ENCODE measurements at regions not wholly inside any gene's neighbourhood (a gene's known extent, or its start where the extent isn't known, plus 50 kb on each side); places are given as distances from the start of the nearest gene placed in this dataset.
"Not testable (repeated sequence)": the region's sequence is repeated elsewhere in the genome, so short reads cannot be mapped to it uniquely, and the experiment has no call there.

- Histone ChIP-seq H3K9ac (ENCODE audit: low read depth, low read length, poor library complexity, severe bottlenecking) (no peak overlapping the region), H3K9me2 (replicated peaks; ENCODE audit: low read depth, low read length) (no peaks in the 10 kb centered on the region), H3K9me3 (ENCODE audit: insufficient read depth, low read depth, low read length) (no peaks in the 10 kb centered on the region), H3K36me3 (ENCODE audit: insufficient read depth, low read length) (no peaks in the 10 kb centered on the region), H3K4me2 (ENCODE audit: low read depth, low read length, poor library complexity, severe bottlenecking) (no peak overlapping the region), H3K4me3 (ENCODE audit: low read length, poor library complexity, severe bottlenecking) (no peak overlapping the region), H3K4me1 (ENCODE audit: insufficient read depth, low read length, poor library complexity, severe bottlenecking) (no peaks in the 10 kb centered on the region), H3K27me3 (ENCODE audit: insufficient read depth, low read length, poor library complexity, severe bottlenecking) (no peaks in the 10 kb centered on the region), H3K79me2 (ENCODE audit: insufficient read depth, low read length) (no peaks in the 10 kb centered on the region), H2AFZ (ENCODE audit: low read length) (no peak overlapping the region), H4K20me1 (ENCODE audit: insufficient read depth, low read length, poor library complexity, severe bottlenecking) (no peaks in the 10 kb centered on the region), H3F3A (ENCODE audit: low read depth) (no peaks in the 10 kb centered on the region)
- TF ChIP-seq EZH2phosphoT487 (IDR thresholded peaks at IDR 0.05; ENCODE audit: borderline replicate concordance), result no peak
- TF ChIP-seq CTCF (conservative IDR thresholded peaks at IDR 0.05; ENCODE audit: low read length), result no peak
Observed at GRCh38 chr2:192394605-192395004, 199.9 kb upstream of the TMEFF2 start.

- Histone ChIP-seq H3K9ac (ENCODE audit: low read depth, low read length, poor library complexity, severe bottlenecking) (no peak overlapping the region), H3K27me3 (ENCODE audit: insufficient read depth, low read length, poor library complexity, severe bottlenecking) (no peaks in the 10 kb centered on the region), H4K20me1 (ENCODE audit: insufficient read depth, low read length, poor library complexity, severe bottlenecking) (no peaks in the 10 kb centered on the region), H2AFZ (ENCODE audit: low read length) (no peak overlapping the region), H3K9me3 (ENCODE audit: insufficient read depth, low read depth, low read length) (no peaks in the 10 kb centered on the region), H3F3A (ENCODE audit: low read depth) (no peaks in the 10 kb centered on the region), H3K4me2 (ENCODE audit: low read depth, low read length, poor library complexity, severe bottlenecking) (no peak overlapping the region), H3K4me1 (ENCODE audit: insufficient read depth, low read length, poor library complexity, severe bottlenecking) (no peaks in the 10 kb centered on the region), H3K36me3 (ENCODE audit: insufficient read depth, low read length) (no peaks in the 10 kb centered on the region), H3K9me2 (replicated peaks; ENCODE audit: low read depth, low read length) (no peaks in the 10 kb centered on the region), H3K4me3 (ENCODE audit: low read length, poor library complexity, severe bottlenecking) (no peak overlapping the region), H3K79me2 (ENCODE audit: insufficient read depth, low read length) (no peaks in the 10 kb centered on the region)
- TF ChIP-seq EZH2phosphoT487 (IDR thresholded peaks at IDR 0.05; ENCODE audit: borderline replicate concordance), result no peak
- no peak for TF ChIP-seq CTCF (conservative IDR thresholded peaks at IDR 0.05; ENCODE audit: low read length)
Observed at GRCh38 chr2:192391041-192391440, 196.3 kb upstream of the TMEFF2 start.

GRCh38 chr2:192390401-192390800 is 195.7 kb upstream of the TMEFF2 start:
- no peak overlapping the region for H3K4me2 ChIP-seq (ENCODE audit: low read depth, low read length, poor library complexity, severe bottlenecking)
- TF ChIP-seq EZH2phosphoT487 (IDR thresholded peaks at IDR 0.05; ENCODE audit: borderline replicate concordance) (no peak), CTCF (conservative IDR thresholded peaks at IDR 0.05; ENCODE audit: low read length) (no peak)
- no peaks in the 10 kb centered on the region for H3K4me1 ChIP-seq (ENCODE audit: insufficient read depth, low read length, poor library complexity, severe bottlenecking)
- H3F3A ChIP-seq (ENCODE audit: low read depth), result no peaks in the 10 kb centered on the region
- no peak overlapping the region for H3K9ac ChIP-seq (ENCODE audit: low read depth, low read length, poor library complexity, severe bottlenecking)
- no peaks in the 10 kb centered on the region for H3K9me3 ChIP-seq (ENCODE audit: insufficient read depth, low read depth, low read length)
- H3K9me2 ChIP-seq (replicated peaks; ENCODE audit: low read depth, low read length), result no peaks in the 10 kb centered on the region
- H4K20me1 ChIP-seq (ENCODE audit: insufficient read depth, low read length, poor library complexity, severe bottlenecking), result no peaks in the 10 kb centered on the region
- no peaks in the 10 kb centered on the region for H3K79me2 ChIP-seq (ENCODE audit: insufficient read depth, low read length)
- no peaks in the 10 kb centered on the region for H3K27me3 ChIP-seq (ENCODE audit: insufficient read depth, low read length, poor library complexity, severe bottlenecking)
- H2AFZ ChIP-seq (ENCODE audit: low read length), result no peak overlapping the region
- H3K36me3 ChIP-seq (ENCODE audit: insufficient read depth, low read length), result no peaks in the 10 kb centered on the region
- no peak overlapping the region for H3K4me3 ChIP-seq (ENCODE audit: low read length, poor library complexity, severe bottlenecking)

- H3K79me2 ChIP-seq (ENCODE audit: insufficient read depth, low read length); H3K27me3 ChIP-seq (ENCODE audit: insufficient read depth, low read length, poor library complexity, severe bottlenecking); H3K4me3 ChIP-seq (ENCODE audit: low read length, poor library complexity, severe bottlenecking); H3K9me3 ChIP-seq (ENCODE audit: insufficient read depth, low read depth, low read length); H3K9ac ChIP-seq (ENCODE audit: low read depth, low read length, poor library complexity, severe bottlenecking); H3K36me3 ChIP-seq (ENCODE audit: insufficient read depth, low read length); H3F3A ChIP-seq (ENCODE audit: low read depth); H3K4me2 ChIP-seq (ENCODE audit: low read depth, low read length, poor library complexity, severe bottlenecking); H3K9me2 ChIP-seq (replicated peaks; ENCODE audit: low read depth, low read length); H4K20me1 ChIP-seq (ENCODE audit: insufficient read depth, low read length, poor library complexity, severe bottlenecking); H3K4me1 ChIP-seq (ENCODE audit: insufficient read depth, low read length, poor library complexity, severe bottlenecking); H2AFZ ChIP-seq (ENCODE audit: low read length): not testable (repeated sequence)
Observed at GRCh38 chr2:192384191-192384590, 189.5 kb upstream of the TMEFF2 start.
